ENCODE measurements at regions not wholly inside any gene's neighbourhood (a gene's known extent, or its start where the extent isn't known, plus 50 kb on each side); places are given as distances from the start of the nearest gene placed in this dataset.

- TF ChIP-seq CTCF (IDR thresholded peaks at IDR 0.05) (no peak), POLR2A (IDR thresholded peaks at IDR 0.05) (no peak)
Measured at GRCh38 chr14:73796415-73796814, 55.2 kb upstream of the PTGR2 start.
